ENCODE measurements at regions not wholly inside any gene's neighbourhood (a gene's known extent, or its start where the extent isn't known, plus 50 kb on each side); places are given as distances from the start of the nearest gene placed in this dataset.
"Not testable (repeated sequence)": the region's sequence is repeated elsewhere in the genome, so short reads cannot be mapped to it uniquely, and the experiment has no call there.

DNA sequence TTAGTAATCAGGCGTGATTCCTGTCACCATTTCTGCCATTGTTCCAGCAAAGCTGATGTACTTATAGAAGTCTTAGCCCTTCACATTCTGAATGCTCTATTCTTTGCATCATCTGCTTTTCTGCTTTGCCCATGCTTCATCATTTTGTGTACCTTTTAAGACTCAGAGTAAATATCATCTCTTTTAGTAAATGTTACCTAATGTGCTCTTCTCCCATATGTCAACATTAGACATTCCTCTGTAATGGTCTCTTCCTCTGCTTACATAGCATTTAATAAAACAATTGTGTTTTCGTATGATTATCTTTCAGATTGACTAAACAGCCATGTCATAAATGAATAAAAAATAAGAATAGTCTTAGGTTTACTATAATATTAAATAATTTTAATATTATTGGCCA is 719.6 kb upstream of the GRM3 start:
- Mint-ChIP-seq H3K4me3 (no peak overlapping the region), H3K27ac (no peak overlapping the region), H3K27me3 (ENCODE audit: low read depth in 3 of 3) (no peaks in the 10 kb centered on the region), H3K36me3 (no peaks in the 10 kb centered on the region), H3K4me1 (no peaks in the 10 kb centered on the region), H3K9me3 (peaks cover 2 to 37% (median 21%) of the 10 kb centered on the region in 6 donors)
- no peak for DNase-seq

DNA sequence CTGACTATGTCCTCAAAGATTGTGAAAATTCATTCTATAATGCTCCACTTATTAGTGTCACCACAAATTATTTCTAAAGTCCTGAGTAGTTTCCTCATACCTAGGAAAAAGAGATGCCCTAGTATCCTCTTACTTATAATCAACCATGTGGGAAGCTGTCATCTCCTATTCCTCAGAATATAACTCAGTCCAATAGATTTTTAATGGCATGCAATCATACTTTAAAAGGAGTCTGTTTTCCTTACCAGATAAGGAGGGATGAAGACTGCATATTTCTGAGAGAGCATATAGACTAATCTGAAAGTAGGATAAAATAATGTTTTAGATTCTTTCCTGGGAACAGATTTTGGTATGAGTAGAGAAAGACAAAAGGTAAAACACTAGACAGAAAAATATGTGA is 727.7 kb upstream of the GRM3 start:
- H3K36me3 Mint-ChIP-seq, result no peaks in the 10 kb centered on the region
- H3K27ac Mint-ChIP-seq, result no peak overlapping the region
- H3K9me3 Mint-ChIP-seq, result peaks cover 8 to 35% (median 14%) of the 10 kb centered on the region in 6 donors
- H3K4me3 Mint-ChIP-seq, result no peak overlapping the region
- H3K4me1 Mint-ChIP-seq, result no peaks in the 10 kb centered on the region
- peaks cover 0 to 3% (median 0%) of the 10 kb centered on the region in 3 donors for H3K27me3 Mint-ChIP-seq (ENCODE audit: low read depth in 3 of 3)
- no peak for DNase-seq

DNA sequence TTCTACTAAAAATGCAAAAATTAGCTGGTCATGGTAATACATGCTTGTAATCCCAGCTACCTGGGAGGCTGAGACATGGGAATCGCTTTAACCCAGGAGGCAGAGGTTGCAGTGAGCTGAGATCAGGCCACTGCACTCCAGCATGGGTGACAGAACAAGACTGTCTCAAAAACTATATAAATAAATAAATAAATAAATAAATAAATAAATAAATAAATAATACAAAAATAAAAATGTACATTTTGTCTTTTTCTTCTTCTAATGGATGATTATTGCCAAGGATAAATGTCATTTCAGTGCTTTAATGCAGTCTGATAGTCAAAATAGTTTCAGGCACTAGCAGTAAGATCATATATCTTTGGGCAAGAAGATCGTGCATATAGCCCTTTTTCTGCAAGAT is 727.6 kb upstream of the SEMA3D start:
- no peak overlapping the region for H3K27ac Mint-ChIP-seq
- no peaks in the 10 kb centered on the region for H3K4me1 Mint-ChIP-seq
- no peak for DNase-seq
- H3K27me3 Mint-ChIP-seq (ENCODE audit: low read depth in 3 of 3), result peaks cover 0 to 3% (median 0%) of the 10 kb centered on the region in 3 donors
- H3K36me3 Mint-ChIP-seq, result peaks cover 0 to 3% (median 0%) of the 10 kb centered on the region in 3 donors
- H3K4me3 Mint-ChIP-seq, result no peak overlapping the region
- H3K9me3 Mint-ChIP-seq, result peaks cover 7 to 40% (median 24%) of the 10 kb centered on the region in 6 donors

DNA sequence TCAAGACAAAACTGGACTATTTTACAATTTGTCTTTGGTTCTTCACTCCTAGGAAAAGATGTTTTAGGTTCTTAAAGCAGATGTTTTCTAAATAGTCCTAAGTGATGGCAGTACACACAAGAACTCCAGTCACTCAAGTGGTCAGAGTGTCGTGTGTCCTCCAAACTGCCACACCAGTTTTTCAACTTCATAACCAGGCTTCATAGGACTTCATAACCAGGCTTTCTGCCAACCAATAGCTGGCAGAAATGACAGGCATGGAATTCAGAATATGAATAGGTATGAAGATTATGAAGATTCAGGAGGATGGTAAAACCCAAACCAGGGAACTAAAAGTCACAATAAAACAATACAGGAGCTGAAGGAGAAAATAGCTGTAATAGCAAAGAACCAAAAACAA is 721.2 kb upstream of the SEMA3D start:
- Mint-ChIP-seq H3K4me3 (no peak overlapping the region), H3K27ac (no peak overlapping the region), H3K27me3 (ENCODE audit: low read depth in 3 of 3) (peaks cover 0 to 1% (median 0%) of the 10 kb centered on the region in 3 donors), H3K36me3 (peaks cover 0 to 3% (median 0%) of the 10 kb centered on the region in 3 donors), H3K4me1 (no peaks in the 10 kb centered on the region), H3K9me3 (peaks cover 6 to 65% (median 28%) of the 10 kb centered on the region in 6 donors)
- no peak for DNase-seq

DNA sequence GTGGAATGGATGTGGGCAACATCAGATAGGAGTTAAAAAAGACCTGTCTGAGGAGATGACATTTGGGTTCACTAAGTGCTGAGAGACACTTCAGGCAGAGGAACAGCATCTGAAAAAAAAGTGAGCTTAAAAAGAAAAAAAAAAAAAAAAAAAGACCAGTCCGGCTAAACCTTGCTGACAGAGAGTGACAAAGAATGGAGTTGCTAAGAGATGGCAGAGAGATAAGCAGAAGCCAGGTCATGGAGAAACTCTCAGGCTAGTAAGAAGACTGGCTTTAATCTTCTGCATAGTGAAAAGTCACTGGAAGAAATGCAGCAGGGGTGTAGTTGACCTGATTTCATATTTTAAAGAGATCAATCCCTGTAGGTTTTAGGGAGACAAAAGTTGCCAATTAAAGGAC is 711.1 kb upstream of the SEMA3D start:
- H3K27ac Mint-ChIP-seq, result no peak overlapping the region
- H3K4me1 Mint-ChIP-seq, result no peaks in the 10 kb centered on the region
- H3K36me3 Mint-ChIP-seq, result no peaks in the 10 kb centered on the region
- peaks cover 4 to 40% (median 12%) of the 10 kb centered on the region in 6 donors for H3K9me3 Mint-ChIP-seq
- H3K4me3 Mint-ChIP-seq, result no peak overlapping the region
- peaks cover 0 to 3% (median 1%) of the 10 kb centered on the region in 3 donors for H3K27me3 Mint-ChIP-seq (ENCODE audit: low read depth in 3 of 3)
- no peak for DNase-seq

DNA sequence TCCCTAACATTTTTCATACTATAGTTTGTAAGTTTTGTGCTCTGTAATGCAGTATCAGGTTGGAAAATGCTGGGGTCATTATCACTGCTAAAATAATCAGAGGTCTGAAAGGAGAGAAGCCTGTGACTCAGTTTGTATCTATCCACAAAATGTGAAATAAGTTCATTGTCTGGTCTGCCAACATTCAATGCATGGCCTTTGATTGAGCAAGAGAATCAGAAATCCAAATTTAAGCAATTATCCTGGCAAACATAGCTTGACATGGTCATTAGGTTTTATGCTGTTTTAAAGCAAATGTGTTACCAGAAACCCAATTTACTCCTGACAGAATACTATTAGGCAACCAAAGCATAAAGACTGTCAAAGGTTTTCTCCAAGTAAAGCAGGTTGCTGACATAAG is 709.7 kb upstream of the SEMA3D start:
- H3K27me3 Mint-ChIP-seq (ENCODE audit: low read depth in 3 of 3), result peaks cover 0 to 3% (median 1%) of the 10 kb centered on the region in 3 donors
- H3K27ac Mint-ChIP-seq, result no peak overlapping the region
- DNase-seq, result no peak
- no peaks in the 10 kb centered on the region for H3K4me1 Mint-ChIP-seq
- no peaks in the 10 kb centered on the region for H3K36me3 Mint-ChIP-seq
- no peak overlapping the region for H3K4me3 Mint-ChIP-seq
- peaks cover 4 to 44% (median 12%) of the 10 kb centered on the region in 6 donors for H3K9me3 Mint-ChIP-seq

- peaks cover 2 to 37% (median 12%) of the 10 kb centered on the region in 6 donors for H3K9me3 Mint-ChIP-seq
- peaks cover 0 to 3% (median 1%) of the 10 kb centered on the region in 3 donors for H3K27me3 Mint-ChIP-seq (ENCODE audit: low read depth in 3 of 3)
- H3K4me1 Mint-ChIP-seq, result no peaks in the 10 kb centered on the region
- no peak overlapping the region for H3K4me3 Mint-ChIP-seq
- H3K27ac Mint-ChIP-seq, result no peak overlapping the region
- H3K36me3 Mint-ChIP-seq, result no peaks in the 10 kb centered on the region
- DNase-seq, result no peak
Observed at GRCh38 chr7:85895835-85896234, 709.0 kb upstream of the SEMA3D start.

GRCh38 chr7:85891900-85892299 is 705.0 kb upstream of the SEMA3D start:
- H3K9me3 Mint-ChIP-seq, result peaks cover 5 to 35% (median 13%) of the 10 kb centered on the region in 6 donors
- H3K4me3 Mint-ChIP-seq; H3K27ac Mint-ChIP-seq; H3K4me1 Mint-ChIP-seq; H3K36me3 Mint-ChIP-seq; DNase-seq; H3K27me3 Mint-ChIP-seq (ENCODE audit: low read depth in 3 of 3): not testable (repeated sequence)

DNA sequence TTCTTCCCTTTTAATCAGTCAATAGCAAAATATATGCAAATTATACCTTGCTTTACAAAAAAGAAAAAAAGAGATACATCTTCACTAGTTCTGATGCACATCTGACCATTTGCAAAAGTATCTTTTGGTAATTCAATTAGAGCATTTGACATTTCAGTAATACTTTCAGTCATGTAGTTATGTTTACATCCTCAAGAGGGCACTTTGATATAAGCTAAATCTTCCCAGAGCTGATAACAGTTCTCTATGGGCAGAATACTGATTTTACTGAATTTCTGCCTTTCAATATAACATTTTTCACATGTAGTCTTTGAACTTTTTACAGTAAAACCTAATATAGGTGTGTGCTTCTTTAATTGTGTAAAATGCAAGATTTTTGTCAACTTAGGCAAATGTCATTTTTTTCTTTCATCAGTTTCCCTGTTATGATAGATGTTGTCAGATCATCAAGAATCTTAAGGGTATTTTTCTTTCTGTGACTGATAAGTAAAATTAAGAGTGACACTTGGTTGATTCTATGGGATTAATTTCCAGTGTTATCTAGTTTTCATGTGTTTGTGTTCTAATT is 703.5 kb upstream of the SEMA3D start:
- Mint-ChIP-seq H3K36me3 (no peaks in the 10 kb centered on the region), H3K9me3 (peaks cover 5 to 33% (median 11%) of the 10 kb centered on the region in 6 donors), H3K27ac (no peak overlapping the region), H3K27me3 (ENCODE audit: low read depth in 3 of 3) (peaks cover 0 to 1% (median 0%) of the 10 kb centered on the region in 3 donors), H3K4me1 (no peaks in the 10 kb centered on the region), H3K4me3 (no peak overlapping the region)
- no peak for DNase-seq

GRCh38 chr7:85887133-85887532 is 700.3 kb upstream of the SEMA3D start:
- Mint-ChIP-seq H3K9me3 (peaks cover 2 to 32% (median 15%) of the 10 kb centered on the region in 6 donors), H3K27ac (no peak overlapping the region), H3K4me3 (no peak overlapping the region), H3K36me3 (no peaks in the 10 kb centered on the region), H3K27me3 (ENCODE audit: low read depth in 3 of 3) (no peaks in the 10 kb centered on the region), H3K4me1 (no peaks in the 10 kb centered on the region)
- DNase-seq, result no peak

DNA sequence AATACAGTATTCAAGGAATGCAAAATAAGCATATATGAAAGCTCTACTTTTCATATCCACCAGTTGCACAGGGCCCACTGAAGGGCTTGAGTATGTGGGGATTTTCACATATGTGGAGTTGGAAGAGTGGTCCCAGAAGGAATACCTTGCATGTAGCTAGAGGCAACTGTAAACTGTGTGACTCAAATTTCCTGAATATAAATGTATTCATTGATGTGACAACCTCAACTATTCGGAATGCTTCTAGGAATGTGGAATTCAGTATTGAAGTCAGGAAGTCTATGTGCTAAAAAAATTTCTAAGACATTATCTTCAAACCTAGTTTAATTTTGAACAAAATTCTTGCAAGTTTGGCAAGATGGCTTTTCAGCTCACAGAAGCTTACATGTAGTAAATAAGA is 695.5 kb upstream of the SEMA3D start:
- Mint-ChIP-seq H3K4me3 (no peak overlapping the region), H3K27me3 (ENCODE audit: low read depth in 3 of 3) (peaks cover 0 to 2% (median 0%) of the 10 kb centered on the region in 3 donors), H3K9me3 (peaks cover 7 to 25% (median 20%) of the 10 kb centered on the region in 6 donors), H3K27ac (no peak overlapping the region), H3K4me1 (no peaks in the 10 kb centered on the region), H3K36me3 (no peaks in the 10 kb centered on the region)
- DNase-seq, result no peak

DNA sequence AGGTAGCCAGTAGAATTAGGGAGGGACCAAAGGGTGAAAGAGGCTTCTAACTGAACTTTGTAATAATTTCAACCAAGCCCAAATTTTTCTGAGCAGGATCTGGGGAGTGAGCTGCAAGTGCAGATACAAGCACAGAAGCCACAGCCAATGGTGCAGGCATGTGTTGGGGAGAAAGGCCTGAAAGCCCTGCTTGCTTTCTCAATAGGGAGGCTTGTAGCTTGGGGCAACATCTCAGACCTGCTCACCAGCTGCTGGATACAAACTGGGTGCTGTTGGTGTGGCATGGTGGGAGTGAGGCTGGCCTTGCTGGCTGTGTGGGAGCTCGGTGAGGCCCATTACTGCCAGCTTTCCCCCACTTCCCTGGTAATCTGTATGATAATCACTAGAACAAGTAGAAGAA is 688.5 kb upstream of the SEMA3D start:
- Mint-ChIP-seq H3K4me1 (no peaks in the 10 kb centered on the region), H3K27me3 (ENCODE audit: low read depth in 3 of 3) (peaks cover 0 to 2% (median 0%) of the 10 kb centered on the region in 3 donors), H3K27ac (no peak overlapping the region), H3K9me3 (peaks cover 6 to 59% (median 21%) of the 10 kb centered on the region in 6 donors), H3K4me3 (no peak overlapping the region), H3K36me3 (no peaks in the 10 kb centered on the region)
- DNase-seq, result no peak

DNA sequence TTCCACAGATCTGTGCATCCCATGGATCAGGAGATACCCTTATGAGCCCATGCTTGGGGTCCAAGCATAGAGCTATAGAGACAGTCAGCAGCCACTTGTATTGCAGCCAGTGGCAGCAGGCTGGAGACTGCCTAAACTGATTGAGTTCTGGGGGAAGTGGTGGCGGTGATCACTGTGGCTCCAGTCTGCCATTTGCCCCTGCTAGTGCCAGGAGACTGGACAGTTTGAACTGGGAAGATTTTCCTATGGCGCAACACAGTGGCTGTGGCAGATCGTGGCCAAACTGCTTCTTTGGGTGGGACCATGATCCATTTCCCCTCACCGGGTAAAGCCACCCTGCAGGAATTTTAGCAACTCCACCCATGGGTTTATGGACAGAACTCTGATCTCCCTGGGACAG is 679.7 kb upstream of the SEMA3D start:
- Mint-ChIP-seq H3K27me3 (ENCODE audit: low read depth in 3 of 3) (peaks cover 0 to 2% (median 2%) of the 10 kb centered on the region in 3 donors), H3K27ac (no peak overlapping the region), H3K4me1 (no peaks in the 10 kb centered on the region), H3K36me3 (no peaks in the 10 kb centered on the region), H3K4me3 (no peak overlapping the region), H3K9me3 (peaks cover 6 to 48% (median 30%) of the 10 kb centered on the region in 6 donors)
- DNase-seq, result no peak

DNA sequence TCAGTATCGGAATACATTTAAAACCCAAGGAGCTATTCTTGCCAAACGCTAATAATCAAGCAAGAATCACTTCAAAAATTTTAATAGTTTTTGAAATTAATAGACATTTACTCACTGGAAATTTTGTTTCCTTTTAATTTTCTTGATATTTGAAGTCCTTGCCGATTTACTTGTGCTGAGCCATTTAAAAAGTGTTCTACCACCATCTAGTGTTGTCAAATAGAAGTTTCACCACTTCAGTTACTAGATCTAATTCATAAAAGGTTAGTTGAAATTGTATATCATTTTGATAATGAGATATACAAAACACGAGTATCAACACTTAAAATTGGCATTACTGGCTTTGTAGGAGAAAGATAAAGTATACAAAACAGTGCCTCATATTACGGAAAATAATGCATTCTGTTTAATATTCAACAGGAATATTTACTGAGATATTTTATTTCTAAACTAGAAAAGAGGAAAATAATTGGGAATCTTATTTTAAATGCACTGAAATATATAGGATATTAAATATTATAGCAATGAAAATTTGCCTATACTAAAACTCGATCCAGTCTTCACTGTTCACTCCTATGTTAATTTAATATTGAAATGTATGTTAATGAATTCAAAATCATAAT is 664.8 kb upstream of the SEMA3D start:
- Mint-ChIP-seq H3K4me3 (no peak overlapping the region), H3K27me3 (ENCODE audit: low read depth in 3 of 3) (peaks cover 0 to 2% (median 0%) of the 10 kb centered on the region in 3 donors), H3K4me1 (no peaks in the 10 kb centered on the region), H3K36me3 (no peaks in the 10 kb centered on the region), H3K9me3 (peaks cover 6 to 48% (median 12%) of the 10 kb centered on the region in 6 donors), H3K27ac (no peak overlapping the region)
- no peak for DNase-seq

GRCh38 chr7:85850381-85850780 is 663.5 kb upstream of the SEMA3D start:
- Mint-ChIP-seq H3K9me3 (peaks cover 4 to 46% (median 7%) of the 10 kb centered on the region in 6 donors), H3K36me3 (no peaks in the 10 kb centered on the region), H3K4me3 (no peak overlapping the region), H3K27me3 (ENCODE audit: low read depth in 3 of 3) (peaks cover 0 to 2% (median 0%) of the 10 kb centered on the region in 3 donors), H3K4me1 (no peaks in the 10 kb centered on the region), H3K27ac (no peak overlapping the region)
- DNase-seq, result no peak

All from immature natural killer cell (primary cell).